Middle frontal gyrus (tissue), 1 donor: ENCODE measurements at regions not wholly inside any gene's neighbourhood (a gene's known extent, or its start where the extent isn't known, plus 50 kb on each side); places are given as distances from the start of the nearest gene placed in this dataset.

Experiments used
- DNase-seq: peaks from one replicate; pipeline ENCODE4 v3.0.0-alpha.2; 2015; ENCODE audit warnings: low spot score; ENCODE audit errors: extremely low spot score

DNA sequence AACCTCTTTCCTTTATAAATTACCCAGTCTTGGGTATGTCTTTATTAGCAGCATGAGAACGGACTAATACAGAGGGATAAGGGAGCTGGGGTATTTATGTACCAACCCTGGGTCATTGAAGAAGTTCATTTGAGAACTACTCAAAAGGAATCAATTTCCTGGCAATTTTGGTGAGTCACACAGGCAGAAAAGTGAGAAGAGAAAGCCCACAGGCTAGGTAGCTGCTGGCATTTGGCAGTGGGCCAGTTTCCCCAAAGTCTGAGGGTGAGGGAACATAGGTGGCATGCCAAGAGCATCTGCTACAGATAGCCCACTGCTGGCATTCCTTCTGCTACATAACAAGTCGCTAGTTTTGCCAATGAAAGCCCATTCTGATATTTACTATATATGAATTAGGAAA lies 411.2 kb downstream of the MID1IP1 start:
- DNase-seq = no peak

- no peak for DNase-seq
Observed at GRCh38 chrX:39214387-39215126, 413.3 kb downstream of the MID1IP1 start.

DNA sequence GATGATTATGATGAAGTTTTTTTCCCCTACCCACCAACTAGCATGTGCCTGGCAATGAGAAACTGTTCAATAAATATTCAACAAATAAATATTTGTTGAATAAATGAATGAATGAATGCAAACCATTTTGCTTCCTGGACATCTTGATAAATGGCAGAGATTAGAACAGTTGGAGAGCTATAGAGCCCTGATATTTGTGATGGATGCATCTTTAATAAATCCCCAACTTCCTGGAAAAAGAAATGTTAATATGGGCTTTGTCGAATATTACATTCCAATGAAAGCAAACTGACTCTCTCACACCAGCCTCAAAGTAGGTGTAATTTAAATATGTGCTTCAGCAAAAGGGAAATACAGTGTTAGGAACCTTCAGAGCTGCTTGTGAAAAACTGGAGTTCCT lies 419.7 kb downstream of the MID1IP1 start:
- DNase-seq = no peak

DNA sequence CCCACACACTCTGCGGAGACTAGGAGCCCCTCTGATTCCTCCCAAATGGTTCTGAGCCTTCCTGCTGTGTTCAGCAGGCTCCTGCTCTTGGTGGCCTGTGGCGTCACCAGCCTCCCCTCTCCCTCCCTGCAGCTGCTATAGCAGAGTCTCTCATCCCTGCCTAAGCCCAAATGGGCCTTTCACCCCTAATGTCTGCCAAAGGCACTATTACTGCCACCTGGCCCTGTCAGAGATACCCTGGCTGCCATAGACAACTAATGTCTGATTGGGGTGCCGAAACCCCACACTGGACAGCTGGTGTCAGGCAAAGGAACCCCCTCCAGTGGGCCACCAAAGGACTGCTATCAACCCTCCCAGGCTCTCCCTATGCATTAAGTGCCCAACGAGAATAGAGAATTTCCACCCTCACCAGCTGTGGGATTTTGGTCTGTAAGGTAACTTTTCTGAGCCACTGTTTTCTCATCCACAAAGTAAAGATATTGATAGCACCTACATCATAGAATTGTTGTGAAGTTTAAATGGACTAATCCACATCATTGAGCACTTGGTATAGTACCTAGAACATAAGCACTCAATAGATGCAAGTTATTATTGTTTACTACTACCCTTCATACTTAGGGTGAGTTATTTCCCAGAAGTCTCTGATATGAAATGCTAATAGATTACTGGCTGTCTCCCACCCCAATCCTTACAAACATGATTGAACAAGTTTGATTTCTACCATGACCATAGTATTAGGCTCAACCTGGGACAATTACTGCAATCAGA lies 421.3 kb downstream of the MID1IP1 start:
- DNase-seq = no peak

DNA sequence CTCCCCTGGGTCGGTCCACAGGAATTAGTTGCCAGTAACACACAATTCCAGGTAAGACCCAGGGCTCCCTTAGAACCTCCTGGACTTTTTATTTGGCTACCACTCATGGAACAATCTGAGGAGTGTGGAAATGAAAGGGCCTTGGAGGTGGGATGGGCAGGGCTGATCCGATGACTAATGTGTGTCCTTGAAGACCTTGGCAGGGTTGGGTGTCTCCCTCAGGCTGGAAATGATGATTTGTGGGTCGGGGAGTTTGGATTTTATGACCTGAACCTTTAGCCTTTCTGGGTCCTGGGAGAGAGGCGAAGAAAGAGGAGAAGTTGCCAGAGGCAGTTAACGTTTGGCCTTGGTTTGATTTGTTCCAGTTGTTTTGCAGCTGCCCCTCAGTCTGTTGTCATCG lies 425.0 kb downstream of the MID1IP1 start:
- DNase-seq = no peak

GRCh38 chrX:39227371-39227770 lies 426.1 kb downstream of the MID1IP1 start:
- DNase-seq = no peak

GRCh38 chrX:39238006-39238405 lies 436.7 kb downstream of the MID1IP1 start:
- DNase-seq = no peak

- DNase-seq = no peak
Observed at GRCh38 chrX:39242187-39242586, 440.9 kb downstream of the MID1IP1 start.

GRCh38 chrX:39244147-39244546 lies 442.9 kb downstream of the MID1IP1 start:
- DNase-seq = no peak

DNA sequence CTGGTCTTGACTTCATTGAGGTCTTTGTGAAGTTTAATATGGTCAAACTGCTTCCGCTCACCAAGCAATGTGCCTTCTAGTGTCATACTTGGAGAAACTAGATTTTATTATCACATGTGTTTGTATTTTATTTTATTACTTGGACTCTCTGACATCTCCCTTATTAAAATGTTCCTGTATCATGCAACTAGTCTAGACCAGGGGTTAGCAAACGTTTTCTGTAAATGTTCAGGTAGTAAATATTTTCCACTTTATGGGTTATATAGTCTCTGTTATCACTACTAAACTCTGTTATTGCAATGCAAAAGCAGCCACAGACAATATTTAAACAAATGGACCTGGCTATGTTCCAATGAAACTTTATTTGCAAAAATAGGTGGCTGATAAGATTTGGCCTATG lies 443.8 kb downstream of the MID1IP1 start:
- no peak for DNase-seq

DNA sequence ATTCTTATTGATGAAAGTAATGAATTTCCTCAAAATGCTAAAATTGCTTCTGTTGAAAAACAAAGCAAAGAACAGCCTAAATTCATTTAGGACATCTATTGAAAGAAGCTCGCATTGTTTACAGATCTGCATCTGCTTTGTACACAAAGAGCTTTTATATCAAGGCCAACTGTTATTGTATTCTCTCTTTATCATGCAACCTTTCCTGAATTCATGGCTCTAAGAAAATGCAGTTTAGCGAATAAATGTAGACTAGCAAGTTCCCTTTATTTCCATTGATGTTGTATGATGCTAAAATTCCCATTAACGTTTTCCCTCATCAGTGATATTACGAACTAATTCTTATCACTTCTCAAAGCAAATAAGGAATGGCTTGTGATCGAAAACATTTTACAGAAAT lies 446.3 kb downstream of the MID1IP1 start:
- no peak for DNase-seq

DNA sequence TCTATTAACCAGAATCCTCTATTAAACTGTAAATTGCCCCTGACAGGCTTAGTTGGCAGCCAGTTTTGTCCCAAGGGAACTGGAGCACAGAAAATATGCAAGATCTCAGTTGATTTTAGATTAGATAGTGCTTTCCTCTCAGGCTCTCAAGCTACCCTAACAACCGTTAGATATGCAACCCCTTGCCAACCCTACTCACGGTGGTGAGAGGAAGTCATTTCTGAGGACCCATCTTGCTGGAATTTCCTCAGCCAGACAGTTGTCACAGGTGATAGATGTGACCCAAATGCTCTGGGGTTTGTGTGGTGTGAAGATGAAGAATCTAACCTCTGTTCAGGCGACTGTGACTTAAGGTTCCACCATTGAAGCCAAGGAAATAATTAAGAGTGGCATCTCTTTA lies 447.1 kb downstream of the MID1IP1 start:
- no peak for DNase-seq

GRCh38 chrX:39249999-39250398 lies 448.7 kb downstream of the MID1IP1 start:
- DNase-seq = no peak

DNA sequence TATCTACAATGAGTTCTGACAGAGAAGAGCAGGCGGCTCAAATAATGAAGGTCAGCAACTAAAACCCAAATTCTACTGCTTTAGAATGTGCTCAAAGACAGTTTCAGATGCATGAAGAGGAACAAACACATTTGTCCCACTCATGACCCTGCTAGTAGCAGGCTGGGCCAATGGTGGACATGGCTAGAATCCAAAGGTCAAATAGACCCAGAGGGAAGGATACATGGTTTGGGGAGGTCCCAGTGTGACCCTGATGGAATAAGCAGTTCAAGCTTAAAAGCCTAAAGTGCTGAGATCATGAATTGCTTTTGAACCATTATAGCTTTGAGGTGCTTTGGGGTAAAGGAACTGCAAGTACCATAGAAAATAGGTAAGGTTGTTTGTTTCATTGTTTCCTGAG lies 450.7 kb downstream of the MID1IP1 start:
- no peak for DNase-seq

GRCh38 chrX:39253551-39253950 lies 452.3 kb downstream of the MID1IP1 start:
- DNase-seq = no peak

DNA sequence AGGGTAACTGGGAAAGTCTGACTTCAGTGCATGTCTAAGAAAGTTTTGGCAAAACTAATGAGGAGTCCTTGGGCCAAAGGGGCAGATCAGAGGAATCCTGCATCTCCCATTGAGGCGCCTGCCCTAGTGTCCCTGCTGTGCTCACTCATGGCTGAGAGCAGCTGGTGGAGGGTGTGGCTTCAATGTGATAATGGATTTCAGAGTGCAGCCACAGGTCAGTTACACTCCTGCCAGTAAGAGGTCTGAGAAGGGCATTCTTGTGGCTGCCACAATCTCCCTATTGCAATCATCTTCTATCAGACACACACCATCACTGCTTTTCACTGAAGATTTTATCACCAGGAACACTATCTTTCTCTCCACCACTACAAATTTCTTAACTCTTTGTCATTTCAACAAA lies 457.1 kb downstream of the MID1IP1 start:
- DNase-seq = no peak

DNA sequence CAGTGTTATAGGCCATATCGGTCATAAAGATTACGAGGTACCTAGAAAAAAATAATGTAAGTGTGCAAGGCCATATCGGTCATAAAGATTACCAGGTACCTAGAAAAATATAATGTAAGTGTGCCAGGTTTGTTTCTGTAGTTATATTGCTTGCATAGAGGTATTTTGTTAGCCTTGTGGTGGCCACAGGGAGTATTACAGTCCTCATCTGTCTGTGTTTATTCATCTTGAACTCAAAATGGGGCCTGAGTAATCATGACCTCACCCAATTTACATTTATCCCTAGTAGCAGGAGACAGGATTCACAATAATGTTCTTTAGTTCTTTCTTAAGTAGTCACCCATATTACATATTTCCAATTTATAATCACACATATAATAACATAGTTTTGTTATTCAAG lies 459.7 kb downstream of the MID1IP1 start:
- no peak for DNase-seq

- no peak for DNase-seq
Observed at GRCh38 chrX:39261446-39262147, 460.3 kb downstream of the MID1IP1 start.

DNA sequence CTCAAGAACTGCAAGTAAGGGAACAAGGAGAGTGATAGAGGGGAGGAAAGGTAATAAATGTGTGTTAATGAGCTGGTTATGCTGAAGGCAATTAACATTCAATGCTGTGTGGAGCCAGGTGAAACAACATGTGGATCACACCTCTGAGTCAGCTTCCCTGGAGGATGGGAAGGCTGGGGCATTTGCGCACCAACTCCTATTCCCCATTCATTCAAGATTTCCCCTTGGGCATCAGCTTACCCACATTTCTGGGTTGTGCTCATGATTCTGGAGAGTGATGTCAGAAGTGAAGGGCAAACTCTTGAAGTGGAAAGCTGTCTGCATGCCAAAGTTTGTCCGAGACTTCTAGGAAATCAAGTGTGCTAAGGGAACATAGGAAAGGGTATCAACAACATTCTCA lies 461.4 kb downstream of the MID1IP1 start:
- no peak for DNase-seq

- DNase-seq = no peak
Observed at GRCh38 chrX:39264023-39264422, 462.8 kb downstream of the MID1IP1 start.

- DNase-seq = no peak
Observed at GRCh38 chrX:39267176-39267575, 465.9 kb downstream of the MID1IP1 start.

GRCh38 chrX:39268207-39268606 lies 466.9 kb downstream of the MID1IP1 start:
- DNase-seq = no peak
